Mesenchymal stem cell (in vitro differentiated cells and primary cell): ENCODE measurements at regions not wholly inside any gene's neighbourhood (a gene's known extent, or its start where the extent isn't known, plus 50 kb on each side); places are given as distances from the start of the nearest gene placed in this dataset.

Experiments used
- DNase-seq: peaks from one replicate; pipeline ENCODE4 v3.0.0-alpha.2; 2013
- H2AFZ ChIP-seq: one replicate; pipeline ENCODE4 v1.6.1; 2013; ENCODE audit warnings: low read depth, mild to moderate bottlenecking, control low read depth, inconsistent platforms, low read length, moderate library complexity
- H2AK5ac ChIP-seq: 2 replicates; pipeline ENCODE4 v1.6.1; 2013; ENCODE audit warnings: low read length, moderate library complexity, mild to moderate bottlenecking, inconsistent platforms; ENCODE audit not compliant: severe bottlenecking
- H2BK120ac ChIP-seq: one replicate; pipeline ENCODE4 v1.6.1; 2013; ENCODE audit warnings: low read depth, mild to moderate bottlenecking, inconsistent platforms, low read length, moderate library complexity
- H2BK12ac ChIP-seq, 2 experiments: one replicate each; pipeline ENCODE4 v1.6.1; 2013; ENCODE audit warnings: inconsistent platforms in 2 of 2, low read length in 2 of 2, mild to moderate bottlenecking in 2 of 2, moderate library complexity in 2 of 2, control low read depth in 1 of 2
- H2BK15ac ChIP-seq: one replicate; pipeline ENCODE4 v1.6.1; 2013; ENCODE audit warnings: mild to moderate bottlenecking, low read depth, inconsistent platforms; ENCODE audit not compliant: poor library complexity, severe bottlenecking
- H2BK5ac ChIP-seq: 2 replicates; pipeline ENCODE4 v1.6.1; 2013; ENCODE audit warnings: low read depth, mild to moderate bottlenecking, low read length, control low read depth, inconsistent platforms; ENCODE audit not compliant: poor library complexity, severe bottlenecking
- H3K14ac ChIP-seq, 2 experiments: one replicate each; pipeline ENCODE4 v1.6.1; 2013; ENCODE audit warnings: inconsistent platforms in 2 of 2, low read length in 2 of 2, control low read depth in 1 of 2, mild to moderate bottlenecking in 1 of 2, moderate library complexity in 1 of 2
- H3K18ac ChIP-seq, 2 experiments: one replicate each; pipeline ENCODE4 v1.6.1; 2013; ENCODE audit warnings: inconsistent platforms in 2 of 2, low read length in 2 of 2, control low read depth in 1 of 2, low read depth in 1 of 2, mild to moderate bottlenecking in 1 of 2
- H3K23ac ChIP-seq, 2 experiments: one replicate each; pipeline ENCODE4 v1.6.1; 2013; ENCODE audit warnings: inconsistent platforms in 2 of 2, low read length in 2 of 2, mild to moderate bottlenecking in 2 of 2, moderate library complexity in 2 of 2, control low read depth in 1 of 2
- H3K27ac ChIP-seq: 2 replicates; pipeline ENCODE4 v1.5.1; 2013; ENCODE audit warnings: mild to moderate bottlenecking, moderate library complexity, low read length, control low read depth, inconsistent platforms; ENCODE audit not compliant: poor library complexity, severe bottlenecking
- H3K27me3 ChIP-seq, 2 experiments: 2 replicates each; pipeline versions ENCODE4 v1.6.1 to v1.7.0; 2013; ENCODE audit warnings: low read length in 2 of 2, mild to moderate bottlenecking in 2 of 2, moderate library complexity in 2 of 2, control low read depth in 1 of 2, inconsistent platforms in 1 of 2; ENCODE audit not compliant: control insufficient read depth in 1 of 2, insufficient read depth in 1 of 2
- H3K36me3 ChIP-seq, 2 experiments: 2 replicates each; pipeline versions ENCODE4 v1.6.1 to v1.7.0; 2013; ENCODE audit warnings: low read length in 2 of 2, control low read depth in 1 of 2, inconsistent platforms in 1 of 2, low read depth in 1 of 2, mild to moderate bottlenecking in 1 of 2; ENCODE audit not compliant: insufficient read depth in 2 of 2, control insufficient read depth in 1 of 2
- H3K4ac ChIP-seq, 2 experiments: one replicate each; pipeline ENCODE4 v1.6.1; 2013; ENCODE audit warnings: inconsistent platforms in 2 of 2, low read length in 2 of 2, mild to moderate bottlenecking in 2 of 2, moderate library complexity in 2 of 2, control low read depth in 1 of 2, low read depth in 1 of 2
- H3K4me1 ChIP-seq: 2 replicates; pipeline ENCODE4 v1.6.1; 2013; ENCODE audit warnings: low read depth, low read length, control low read depth; ENCODE audit not compliant: control insufficient read depth, insufficient read depth
- H3K4me2 ChIP-seq: 2 replicates; pipeline ENCODE4 v1.6.1; 2013; ENCODE audit warnings: low read length, mild to moderate bottlenecking, inconsistent platforms; ENCODE audit not compliant: poor library complexity, severe bottlenecking
- H3K4me3 ChIP-seq, 2 experiments: 2 replicates each; pipeline versions ENCODE4 v1.5.1 to v1.7.0; 2013; ENCODE audit warnings: low read length in 2 of 2, mild to moderate bottlenecking in 2 of 2, control low read depth in 1 of 2, low read depth in 1 of 2; ENCODE audit not compliant: insufficient read depth in 1 of 2
- H3K79me1 ChIP-seq: replicated peaks from 2 replicates; pipeline ENCODE4 v1.6.1; 2013; ENCODE audit warnings: mild to moderate bottlenecking, control low read depth, low read length, inconsistent platforms; ENCODE audit not compliant: poor library complexity, severe bottlenecking
- H3K9ac ChIP-seq: 2 replicates; pipeline ENCODE4 v1.7.0; 2013; ENCODE audit warnings: mild to moderate bottlenecking, low read length, moderate library complexity
- H3K9me3 ChIP-seq: 2 replicates; pipeline ENCODE4 v1.7.0; 2013; ENCODE audit warnings: mild to moderate bottlenecking, low read length; ENCODE audit not compliant: control insufficient read depth
- H4K8ac ChIP-seq: one replicate; pipeline ENCODE4 v1.6.1; 2013; ENCODE audit warnings: inconsistent platforms, mild to moderate bottlenecking, low read length, moderate library complexity
- H4K91ac ChIP-seq: one replicate; pipeline ENCODE4 v1.6.1; 2013; ENCODE audit warnings: mild to moderate bottlenecking, low read length, inconsistent platforms
- WGBS: methylation state at CpG from one replicate; pipeline ENCODE4 v1.1.7; 2013; ENCODE audit warnings: mixed read lengths; 5-methylcytosine and 5-hydroxymethylcytosine counted together

DNA sequence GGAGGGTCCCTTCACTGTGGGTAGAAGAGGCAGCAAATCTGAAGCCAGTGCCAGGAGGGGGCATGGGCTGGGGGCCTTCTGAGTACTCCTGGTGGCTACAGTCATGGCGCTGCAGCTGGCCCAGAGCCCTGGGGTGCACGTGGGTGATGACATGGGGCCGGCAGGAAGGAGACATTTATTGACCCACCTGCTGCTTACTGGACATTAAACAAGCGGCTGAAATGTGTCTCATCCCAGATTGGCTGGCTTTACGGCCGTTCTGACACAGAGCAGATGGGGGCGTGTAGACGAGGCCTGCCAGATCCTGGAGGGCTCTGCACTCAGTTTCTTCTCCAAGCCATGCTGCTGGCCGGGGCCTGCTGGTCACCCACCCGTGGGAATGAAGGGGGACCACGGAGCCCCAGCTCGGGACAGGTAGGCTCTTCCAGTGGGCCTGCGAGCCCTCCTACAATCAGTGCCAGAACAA lies 906.9 kb downstream of the BRD1 start:
- no peak overlapping the region for H3K4ac ChIP-seq
- no peak overlapping the region for H2AFZ ChIP-seq
- no peak overlapping the region for H3K4me2 ChIP-seq
- no peaks in the 10 kb centered on the region for H3K79me1 ChIP-seq
- no peaks in the 10 kb centered on the region for H3K27me3 ChIP-seq
- no peak overlapping the region for H2BK12ac ChIP-seq
- DNase-seq, result no peak
- no peaks in the 10 kb centered on the region for H3K36me3 ChIP-seq
- no peak overlapping the region for H2BK120ac ChIP-seq
- H4K91ac ChIP-seq, result no peak overlapping the region
- no peak overlapping the region for H2BK5ac ChIP-seq
- no peak overlapping the region for H4K8ac ChIP-seq
- H3K18ac ChIP-seq, result no peak overlapping the region
- H2AK5ac ChIP-seq, result no peak overlapping the region
- H3K14ac ChIP-seq, result no peak overlapping the region
- no peak overlapping the region for H3K23ac ChIP-seq
- WGBS, result 72% methylated on average over 13 of the region's 13 CpGs
- H3K27ac ChIP-seq, result no peak overlapping the region
- no peak overlapping the region for H3K4me3 ChIP-seq
- no peak overlapping the region for H2BK15ac ChIP-seq
- H3K9ac ChIP-seq, result no peak overlapping the region
- H3K4me1 ChIP-seq, result no peaks in the 10 kb centered on the region
- H3K9me3 ChIP-seq, result no peaks in the 10 kb centered on the region

GRCh38 chr22:48919851-48920589 lies 907.7 kb downstream of the BRD1 start:
- no peak overlapping the region for H3K4me2 ChIP-seq
- no peaks in the 10 kb centered on the region for H3K27me3 ChIP-seq
- H2BK5ac ChIP-seq, result no peak overlapping the region
- no peak overlapping the region for H2AK5ac ChIP-seq
- H3K14ac ChIP-seq, result no peak overlapping the region
- H4K91ac ChIP-seq, result no peak overlapping the region
- no peak for DNase-seq
- H3K9me3 ChIP-seq, result no peaks in the 10 kb centered on the region
- WGBS, result 80% methylated on average over 17 of the region's 17 CpGs
- H3K4me1 ChIP-seq, result no peaks in the 10 kb centered on the region
- H3K9ac ChIP-seq, result no peak overlapping the region
- H3K4me3 ChIP-seq, result no peak overlapping the region
- no peak overlapping the region for H4K8ac ChIP-seq
- no peak overlapping the region for H2BK12ac ChIP-seq
- H3K23ac ChIP-seq, result no peak overlapping the region
- no peak overlapping the region for H2BK15ac ChIP-seq
- H3K18ac ChIP-seq, result no peak overlapping the region
- no peak overlapping the region for H2BK120ac ChIP-seq
- H3K27ac ChIP-seq, result no peak overlapping the region
- H2AFZ ChIP-seq, result no peak overlapping the region
- no peaks in the 10 kb centered on the region for H3K79me1 ChIP-seq
- no peaks in the 10 kb centered on the region for H3K36me3 ChIP-seq
- H3K4ac ChIP-seq, result no peak overlapping the region

DNA sequence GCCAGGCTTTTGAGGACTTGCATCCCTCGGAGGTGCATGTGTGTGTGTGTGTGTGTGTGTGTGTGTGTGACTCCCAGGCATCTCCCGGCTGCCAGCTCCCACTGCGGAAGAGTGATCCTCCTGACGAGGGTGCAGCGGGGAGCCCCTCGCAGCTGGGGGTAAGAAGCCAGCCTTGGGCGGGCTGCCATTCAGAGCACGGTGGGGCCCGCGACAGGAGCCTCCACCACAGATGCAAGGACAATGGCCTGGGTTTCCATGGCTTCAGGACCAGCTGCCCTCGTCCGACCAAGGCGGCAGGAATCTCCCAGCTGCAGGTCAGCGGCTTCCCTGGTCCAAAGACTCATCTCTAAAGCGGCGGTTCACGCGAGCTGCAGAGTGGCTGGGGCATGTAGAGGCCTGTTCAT lies 908.5 kb downstream of the BRD1 start:
- Histone ChIP-seq H3K4me2 (no peak overlapping the region), H3K4me1 (no peaks in the 10 kb centered on the region), H2AFZ (no peak overlapping the region), H4K8ac (no peak overlapping the region), H3K4ac (no peak overlapping the region), H2AK5ac (no peak overlapping the region), H3K4me3 (no peak overlapping the region), H4K91ac (no peak overlapping the region), H3K14ac (no peak overlapping the region), H2BK15ac (no peak overlapping the region), H3K9ac (no peak overlapping the region), H3K27ac (no peak overlapping the region), H3K9me3 (no peaks in the 10 kb centered on the region), H2BK12ac (no peak overlapping the region), H3K36me3 (no peaks in the 10 kb centered on the region), H2BK120ac (no peak overlapping the region), H2BK5ac (no peak overlapping the region), H3K23ac (no peak overlapping the region), H3K79me1 (no peaks in the 10 kb centered on the region), H3K27me3 (no peaks in the 10 kb centered on the region), H3K18ac (no peak overlapping the region)
- no peak for DNase-seq
- 88% methylated on average over 18 of the region's 18 CpGs for WGBS

GRCh38 chr22:48918585-48919186 lies 909.0 kb downstream of the BRD1 start:
- H3K14ac ChIP-seq, result no peak overlapping the region
- H3K18ac ChIP-seq, result no peak overlapping the region
- no peak overlapping the region for H2AFZ ChIP-seq
- H3K23ac ChIP-seq, result no peak overlapping the region
- H2BK15ac ChIP-seq, result no peak overlapping the region
- DNase-seq, result no peak
- no peak overlapping the region for H3K4ac ChIP-seq
- no peak overlapping the region for H4K8ac ChIP-seq
- H2BK12ac ChIP-seq, result no peak overlapping the region
- H3K4me2 ChIP-seq, result no peak overlapping the region
- H3K27me3 ChIP-seq, result no peaks in the 10 kb centered on the region
- no peaks in the 10 kb centered on the region for H3K9me3 ChIP-seq
- no peaks in the 10 kb centered on the region for H3K36me3 ChIP-seq
- no peak overlapping the region for H3K4me3 ChIP-seq
- H3K9ac ChIP-seq, result no peak overlapping the region
- H3K4me1 ChIP-seq, result no peaks in the 10 kb centered on the region
- no peak overlapping the region for H4K91ac ChIP-seq
- no peak overlapping the region for H2AK5ac ChIP-seq
- no peak overlapping the region for H3K27ac ChIP-seq
- no peaks in the 10 kb centered on the region for H3K79me1 ChIP-seq
- H2BK120ac ChIP-seq, result no peak overlapping the region
- WGBS, result 73% methylated on average over 6 of the region's 7 CpGs
- H2BK5ac ChIP-seq, result no peak overlapping the region
